ENCODE measurements at regions not wholly inside any gene's neighbourhood (a gene's known extent, or its start where the extent isn't known, plus 50 kb on each side); places are given as distances from the start of the nearest gene placed in this dataset.

GRCh38 chr4:54898656-54899340 is 226.6 kb downstream of the KDR start:
- BruUV-seq (replicated peaks): no TSS peak
- Histone ChIP-seq H3K36me3 (ENCODE audit: control insufficient read depth, insufficient read depth, low read length) (no peaks in the 10 kb centered on the region), H3K56ac (ENCODE audit: extremely low read depth, insufficient read depth, low read length) (no peak overlapping the region), H3K9me3 (ENCODE audit: control insufficient read depth, insufficient read depth, low read length) (no peaks in the 10 kb centered on the region), H4K91ac (ENCODE audit: insufficient read depth, low read depth, low read length) (peak overlapping the region; percentile 38; the same call in 1 of the 2 replicates), H3K9ac (ENCODE audit: low read depth, low read length) (no peak overlapping the region), H3K27me3 (ENCODE audit: control insufficient read depth, insufficient read depth, low read length) (no peaks in the 10 kb centered on the region), H2AK9ac (replicated peaks; ENCODE audit: low read depth, low read length, poor library complexity) (no peak overlapping the region), H2BK5ac (ENCODE audit: low read depth, low read length, poor library complexity, severe bottlenecking) (no peak overlapping the region), H3K4me1 (ENCODE audit: control insufficient read depth, insufficient read depth, low read length) (peaks cover 3% of the 10 kb centered on the region; the same call in 1 of the 2 replicates), H2BK15ac (ENCODE audit: low read depth, low read length) (0 out of 3 replicates have a peak overlapping the region, but pooled peaks have one; percentile 26), H4K5ac (ENCODE audit: low read depth, low read length) (no peak overlapping the region), H4K8ac (ENCODE audit: low read depth in 2 of 2, low read length in 2 of 2) (no peak overlapping the region), H3K4me3 (ENCODE audit: insufficient read depth, low read depth, low read length) (no peak overlapping the region), H3K4ac (ENCODE audit: low read depth, low read length) (no peak overlapping the region), H3K23ac (ENCODE audit: low read depth, low read length) (no peak overlapping the region), H3K79me1 (ENCODE audit: low read depth in 1 of 2, low read length in 2 of 2) (no peaks in the 10 kb centered on the region), H2BK20ac (ENCODE audit: low read depth, low read length) (peak overlapping the region; percentile 57), H3K4me2 (ENCODE audit: low read depth, low read length) (no peak overlapping the region), H2AK5ac (ENCODE audit: low read depth, low read length) (peak overlapping the region; percentile 23; the same call in 1 of the 2 replicates), H3K14ac (replicated peaks; ENCODE audit: low read depth, low read length) (no peak overlapping the region; the same call in 1 of the 2 replicates), H2AFZ (replicated peaks; ENCODE audit: low read length, poor library complexity) (no peak overlapping the region), H4K20me1 (ENCODE audit: insufficient read depth, low read length) (no peaks in the 10 kb centered on the region), H3K27ac (ENCODE audit: insufficient read depth, low read length) (no peak overlapping the region), H3K18ac (ENCODE audit: low read depth, low read length) (peak overlapping the region; percentile 39; the same call in 1 of the 2 replicates), H2BK120ac (ENCODE audit: low read depth, low read length) (peak overlapping the region; percentile 7; the same call in 1 of the 2 replicates), H3K9me1 (ENCODE audit: insufficient read depth, low read length) (no peaks in the 10 kb centered on the region)
- in situ Hi-C loops (cut with MboI; ENCODE audit: low sequenced_read_pairs): loop anchor here (25.0 kb wide), 1 partner anchor 111 kb away; no protein-coding TSS in a partner anchor
- ChIA-PET POLR2A (ENCODE audit: unreplicated experiment) (no interaction called here), CTCF (interaction anchor here (1.4 kb wide), 1 partner anchor 15 kb away, joined by 3 read pairs; no protein-coding TSS in a partner anchor)
- intact Hi-C loops (cut with micrococcal nuclease): no loop called here
- dilution Hi-C loops (cut with HindIII; ENCODE audit: low sequenced_read_pairs, unreplicated experiment): no loop called here
- no CpG with 5 or more reads among the region's 2 CpGs for WGBS, 2 experiments (ENCODE audit: extremely low coverage in 2 of 2, insufficient read length in 1 of 2)
- DNase-seq (peak; percentile 8), ATAC-seq (ENCODE audit: low read depth) (no peak)
- TF ChIP-seq NFE2L2 (IDR thresholded peaks at IDR 0.05; ENCODE audit: low read depth, low read length) (no peak), SMC3 (IDR thresholded peaks at IDR 0.05; ENCODE audit: low read depth, low read length) (no peak), CHD1 (IDR thresholded peaks at IDR 0.05; ENCODE audit: low read depth, low read length) (no peak), MAFK (IDR thresholded peaks at IDR 0.05; ENCODE audit: low read depth, low read length) (no peak), RFX5 (IDR thresholded peaks at IDR 0.05; ENCODE audit: low read depth, low read length) (no peak), BHLHE40 (IDR thresholded peaks at IDR 0.05; ENCODE audit: low read depth, low read length) (no peak), MXI1 (IDR thresholded peaks at IDR 0.05; ENCODE audit: borderline replicate concordance, low read depth, low read length) (no peak), CEBPB (IDR thresholded peaks at IDR 0.05; ENCODE audit: low read depth, low read length) (no peak), RAD21 (IDR thresholded peaks at IDR 0.05; ENCODE audit: low read length) (no peak), USF2 (IDR thresholded peaks at IDR 0.05; ENCODE audit: low read depth, low read length) (no peak), FOS (IDR thresholded peaks at IDR 0.05; ENCODE audit: low read depth, low read length) (no peak), POLR2A (IDR thresholded peaks at IDR 0.05; ENCODE audit: low read depth, low read length) (no peak), RCOR1 (IDR thresholded peaks at IDR 0.05; ENCODE audit: insufficient replicate concordance, low read length) (no peak)
- TF ChIP-seq, protein P1, sequence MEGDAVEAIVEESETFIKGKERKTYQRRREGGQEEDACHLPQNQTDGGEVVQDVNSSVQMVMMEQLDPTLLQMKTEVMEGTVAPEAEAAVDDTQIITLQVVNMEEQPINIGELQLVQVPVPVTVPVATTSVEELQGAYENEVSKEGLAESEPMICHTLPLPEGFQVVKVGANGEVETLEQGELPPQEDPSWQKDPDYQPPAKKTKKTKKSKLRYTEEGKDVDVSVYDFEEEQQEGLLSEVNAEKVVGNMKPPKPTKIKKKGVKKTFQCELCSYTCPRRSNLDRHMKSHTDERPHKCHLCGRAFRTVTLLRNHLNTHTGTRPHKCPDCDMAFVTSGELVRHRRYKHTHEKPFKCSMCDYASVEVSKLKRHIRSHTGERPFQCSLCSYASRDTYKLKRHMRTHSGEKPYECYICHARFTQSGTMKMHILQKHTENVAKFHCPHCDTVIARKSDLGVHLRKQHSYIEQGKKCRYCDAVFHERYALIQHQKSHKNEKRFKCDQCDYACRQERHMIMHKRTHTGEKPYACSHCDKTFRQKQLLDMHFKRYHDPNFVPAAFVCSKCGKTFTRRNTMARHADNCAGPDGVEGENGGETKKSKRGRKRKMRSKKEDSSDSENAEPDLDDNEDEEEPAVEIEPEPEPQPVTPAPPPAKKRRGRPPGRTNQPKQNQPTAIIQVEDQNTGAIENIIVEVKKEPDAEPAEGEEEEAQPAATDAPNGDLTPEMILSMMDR (conservative IDR thresholded peaks at IDR 0.05; ENCODE audit: low read depth, low read length): no peak
- TF ChIP-seq, protein P2, sequence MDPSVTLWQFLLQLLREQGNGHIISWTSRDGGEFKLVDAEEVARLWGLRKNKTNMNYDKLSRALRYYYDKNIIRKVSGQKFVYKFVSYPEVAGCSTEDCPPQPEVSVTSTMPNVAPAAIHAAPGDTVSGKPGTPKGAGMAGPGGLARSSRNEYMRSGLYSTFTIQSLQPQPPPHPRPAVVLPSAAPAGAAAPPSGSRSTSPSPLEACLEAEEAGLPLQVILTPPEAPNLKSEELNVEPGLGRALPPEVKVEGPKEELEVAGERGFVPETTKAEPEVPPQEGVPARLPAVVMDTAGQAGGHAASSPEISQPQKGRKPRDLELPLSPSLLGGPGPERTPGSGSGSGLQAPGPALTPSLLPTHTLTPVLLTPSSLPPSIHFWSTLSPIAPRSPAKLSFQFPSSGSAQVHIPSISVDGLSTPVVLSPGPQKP (IDR thresholded peaks at IDR 0.05; ENCODE audit: borderline replicate concordance, low read depth, low read length): no peak

All from IMR-90 (cell line).